ENCODE measurements at regions not wholly inside any gene's neighbourhood (a gene's known extent, or its start where the extent isn't known, plus 50 kb on each side); places are given as distances from the start of the nearest gene placed in this dataset.
"Not testable (repeated sequence)": the region's sequence is repeated elsewhere in the genome, so short reads cannot be mapped to it uniquely, and the experiment has no call there.

- Histone ChIP-seq H3K36me3 (ENCODE audit: control insufficient read depth, low read length) (no peaks in the 10 kb centered on the region), H3K27me3 (ENCODE audit: control insufficient read depth, low read length) (no peaks in the 10 kb centered on the region), H3F3A (ENCODE audit: control insufficient read depth, insufficient read depth) (no peaks in the 10 kb centered on the region), H3K9me2 (replicated peaks; ENCODE audit: control insufficient read depth, low read length) (no peaks in the 10 kb centered on the region), H3K4me2 (ENCODE audit: low read length) (no peak overlapping the region), H3K27ac (ENCODE audit: low read depth, low read length) (no peak overlapping the region), H4K20me1 (ENCODE audit: control insufficient read depth, insufficient read depth, low read depth, low read length) (no peaks in the 10 kb centered on the region), H3K4me1 (ENCODE audit: control insufficient read depth, low read length) (no peaks in the 10 kb centered on the region), H3K9me3 (ENCODE audit: control insufficient read depth, insufficient read depth, low read length) (no peaks in the 10 kb centered on the region), H3K79me2 (ENCODE audit: control insufficient read depth, low read length) (no peaks in the 10 kb centered on the region), H3K4me3 (ENCODE audit: low read length) (no peak overlapping the region)
- TF ChIP-seq CTCF (IDR thresholded peaks at IDR 0.05; ENCODE audit: low read depth, low read length, poor library complexity, severe bottlenecking): no peak
- TF ChIP-seq EZH2phosphoT487 (IDR thresholded peaks at IDR 0.05; ENCODE audit: borderline replicate concordance, low read length): no peak
Observed at GRCh38 chr4:66372706-66373105, 702.4 kb upstream of the EPHA5 start.

- Histone ChIP-seq H3K27me3 (ENCODE audit: control insufficient read depth, low read length) (no peaks in the 10 kb centered on the region), H3F3A (ENCODE audit: control insufficient read depth, insufficient read depth) (no peaks in the 10 kb centered on the region), H3K27ac (ENCODE audit: low read depth, low read length) (no peak overlapping the region), H3K4me2 (ENCODE audit: low read length) (no peak overlapping the region), H3K4me3 (ENCODE audit: low read length) (no peak overlapping the region), H4K20me1 (ENCODE audit: control insufficient read depth, insufficient read depth, low read depth, low read length) (no peaks in the 10 kb centered on the region), H3K4me1 (ENCODE audit: control insufficient read depth, low read length) (no peaks in the 10 kb centered on the region), H3K79me2 (ENCODE audit: control insufficient read depth, low read length) (no peaks in the 10 kb centered on the region), H3K36me3 (ENCODE audit: control insufficient read depth, low read length) (no peaks in the 10 kb centered on the region), H3K9me2 (replicated peaks; ENCODE audit: control insufficient read depth, low read length) (no peaks in the 10 kb centered on the region), H3K9me3 (ENCODE audit: control insufficient read depth, insufficient read depth, low read length) (no peaks in the 10 kb centered on the region)
- TF ChIP-seq CTCF (IDR thresholded peaks at IDR 0.05; ENCODE audit: low read depth, low read length, poor library complexity, severe bottlenecking): no peak
- TF ChIP-seq EZH2phosphoT487 (IDR thresholded peaks at IDR 0.05; ENCODE audit: borderline replicate concordance, low read length): no peak
Observed at GRCh38 chr4:66367043-66367660, 696.9 kb upstream of the EPHA5 start.

- not testable (repeated sequence) for H3K4me3 ChIP-seq (ENCODE audit: low read length); H3K27ac ChIP-seq (ENCODE audit: low read depth, low read length); H3K27me3 ChIP-seq (ENCODE audit: control insufficient read depth, low read length); H4K20me1 ChIP-seq (ENCODE audit: control insufficient read depth, insufficient read depth, low read depth, low read length); H3K9me2 ChIP-seq (replicated peaks; ENCODE audit: control insufficient read depth, low read length); H3F3A ChIP-seq (ENCODE audit: control insufficient read depth, insufficient read depth); H3K36me3 ChIP-seq (ENCODE audit: control insufficient read depth, low read length); H3K4me1 ChIP-seq (ENCODE audit: control insufficient read depth, low read length); H3K79me2 ChIP-seq (ENCODE audit: control insufficient read depth, low read length); H3K4me2 ChIP-seq (ENCODE audit: low read length); H3K9me3 ChIP-seq (ENCODE audit: control insufficient read depth, insufficient read depth, low read length)
Observed at GRCh38 chr4:66360395-66360794, 690.1 kb upstream of the EPHA5 start.

GRCh38 chr4:66357316-66357715, 687.0 kb upstream of the EPHA5 start:
- Histone ChIP-seq H3K4me2 (ENCODE audit: low read length) (no peak overlapping the region), H4K20me1 (ENCODE audit: control insufficient read depth, insufficient read depth, low read depth, low read length) (no peaks in the 10 kb centered on the region), H3K4me1 (ENCODE audit: control insufficient read depth, low read length) (no peaks in the 10 kb centered on the region), H3F3A (ENCODE audit: control insufficient read depth, insufficient read depth) (no peaks in the 10 kb centered on the region), H3K9me2 (replicated peaks; ENCODE audit: control insufficient read depth, low read length) (no peaks in the 10 kb centered on the region), H3K9me3 (ENCODE audit: control insufficient read depth, insufficient read depth, low read length) (no peaks in the 10 kb centered on the region), H3K79me2 (ENCODE audit: control insufficient read depth, low read length) (no peaks in the 10 kb centered on the region), H3K27me3 (ENCODE audit: control insufficient read depth, low read length) (no peaks in the 10 kb centered on the region), H3K27ac (ENCODE audit: low read depth, low read length) (no peak overlapping the region), H3K4me3 (ENCODE audit: low read length) (no peak overlapping the region), H3K36me3 (ENCODE audit: control insufficient read depth, low read length) (no peaks in the 10 kb centered on the region)
- TF ChIP-seq EZH2phosphoT487 (IDR thresholded peaks at IDR 0.05; ENCODE audit: borderline replicate concordance, low read length): no peak
- TF ChIP-seq CTCF (IDR thresholded peaks at IDR 0.05; ENCODE audit: low read depth, low read length, poor library complexity, severe bottlenecking): no peak
